ENCODE measurements at regions not wholly inside any gene's neighbourhood (a gene's known extent, or its start where the extent isn't known, plus 50 kb on each side); places are given as distances from the start of the nearest gene placed in this dataset.

DNA sequence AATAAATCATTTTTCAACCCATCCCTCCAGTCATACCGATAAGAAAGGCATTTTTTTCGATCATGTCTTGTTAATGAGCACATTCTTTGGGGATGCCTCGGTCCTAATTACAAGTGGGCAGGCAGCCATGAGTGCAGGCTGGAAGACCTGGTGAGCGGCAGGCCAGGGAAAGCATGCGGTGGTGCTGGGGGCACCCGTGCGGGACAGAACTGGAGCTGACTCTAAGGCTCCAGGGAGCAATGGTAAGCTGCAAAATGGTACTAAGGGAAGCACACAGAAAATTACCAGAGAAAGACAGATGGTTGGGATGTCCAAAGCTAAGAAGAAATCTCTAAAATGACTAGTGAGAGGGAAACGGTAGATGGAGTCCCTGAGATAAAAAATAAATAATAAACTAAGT lies 411.0 kb upstream of the AGA start:
- Histone ChIP-seq H3K27ac (ENCODE audit: low read depth, low read length) (no peak overlapping the region), H3K9me3 (ENCODE audit: control insufficient read depth in 1 of 2, insufficient read depth in 1 of 2, low read depth in 1 of 2, low read length in 2 of 2) (no peaks in the 10 kb centered on the region), H3K27me3 (ENCODE audit: insufficient read depth, low read length) (no peaks in the 10 kb centered on the region), H3K4me3 (replicated peaks in 1 of 2; ENCODE audit: low read depth in 1 of 2, low read length in 2 of 2) (no peak overlapping the region), H3K4me1 (ENCODE audit: control insufficient read depth in 1 of 2, insufficient read depth in 2 of 2, low read length in 2 of 2) (no peaks in the 10 kb centered on the region), H3K36me3 (ENCODE audit: control insufficient read depth in 1 of 2, insufficient read depth in 2 of 2, low read length in 2 of 2) (no peaks in the 10 kb centered on the region), H3K4me2 (ENCODE audit: low read length) (no peak overlapping the region), H3K79me2 (ENCODE audit: insufficient read depth, low read length) (no peaks in the 10 kb centered on the region), H3K9ac (ENCODE audit: low read length) (no peak overlapping the region), H2AFZ (ENCODE audit: low read depth, low read length, poor library complexity, severe bottlenecking) (no peak overlapping the region), H4K20me1 (ENCODE audit: insufficient read depth) (no peaks in the 10 kb centered on the region), H3K9me2 (ENCODE audit: insufficient read depth) (no peaks in the 10 kb centered on the region)
- TF ChIP-seq CBX3 (IDR thresholded peaks at IDR 0.05; ENCODE audit: low read depth) (no peak), POLR2A (IDR thresholded peaks at IDR 0.05; ENCODE audit: borderline replicate concordance, extremely low read depth, insufficient read depth, insufficient read length) (no peak)
- TF ChIP-seq, protein P1, sequence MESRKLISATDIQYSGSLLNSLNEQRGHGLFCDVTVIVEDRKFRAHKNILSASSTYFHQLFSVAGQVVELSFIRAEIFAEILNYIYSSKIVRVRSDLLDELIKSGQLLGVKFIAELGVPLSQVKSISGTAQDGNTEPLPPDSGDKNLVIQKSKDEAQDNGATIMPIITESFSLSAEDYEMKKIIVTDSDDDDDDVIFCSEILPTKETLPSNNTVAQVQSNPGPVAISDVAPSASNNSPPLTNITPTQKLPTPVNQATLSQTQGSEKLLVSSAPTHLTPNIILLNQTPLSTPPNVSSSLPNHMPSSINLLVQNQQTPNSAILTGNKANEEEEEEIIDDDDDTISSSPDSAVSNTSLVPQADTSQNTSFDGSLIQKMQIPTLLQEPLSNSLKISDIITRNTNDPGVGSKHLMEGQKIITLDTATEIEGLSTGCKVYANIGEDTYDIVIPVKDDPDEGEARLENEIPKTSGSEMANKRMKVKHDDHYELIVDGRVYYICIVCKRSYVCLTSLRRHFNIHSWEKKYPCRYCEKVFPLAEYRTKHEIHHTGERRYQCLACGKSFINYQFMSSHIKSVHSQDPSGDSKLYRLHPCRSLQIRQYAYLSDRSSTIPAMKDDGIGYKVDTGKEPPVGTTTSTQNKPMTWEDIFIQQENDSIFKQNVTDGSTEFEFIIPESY (IDR thresholded peaks at IDR 0.05; ENCODE audit: extremely low read depth, insufficient replicate concordance, low read length): no peak
- POLR2A ChIA-PET: no interaction called here
- no TSS peak for BruUV-seq (replicated peaks)
- RAD21 ChIA-PET (ENCODE audit: low non-redundant PET in 1 of 2, low total read pairs in 2 of 2, uncharacterized antibody in 2 of 2, unreplicated experiment in 2 of 2): no interaction called here
- CTCF ChIA-PET: no interaction called here
- intact Hi-C loops (cut with micrococcal nuclease): no loop called here
- DNase-seq (ENCODE audit: low read depth, low spot score) (no peak), ATAC-seq (no peak)

DNA sequence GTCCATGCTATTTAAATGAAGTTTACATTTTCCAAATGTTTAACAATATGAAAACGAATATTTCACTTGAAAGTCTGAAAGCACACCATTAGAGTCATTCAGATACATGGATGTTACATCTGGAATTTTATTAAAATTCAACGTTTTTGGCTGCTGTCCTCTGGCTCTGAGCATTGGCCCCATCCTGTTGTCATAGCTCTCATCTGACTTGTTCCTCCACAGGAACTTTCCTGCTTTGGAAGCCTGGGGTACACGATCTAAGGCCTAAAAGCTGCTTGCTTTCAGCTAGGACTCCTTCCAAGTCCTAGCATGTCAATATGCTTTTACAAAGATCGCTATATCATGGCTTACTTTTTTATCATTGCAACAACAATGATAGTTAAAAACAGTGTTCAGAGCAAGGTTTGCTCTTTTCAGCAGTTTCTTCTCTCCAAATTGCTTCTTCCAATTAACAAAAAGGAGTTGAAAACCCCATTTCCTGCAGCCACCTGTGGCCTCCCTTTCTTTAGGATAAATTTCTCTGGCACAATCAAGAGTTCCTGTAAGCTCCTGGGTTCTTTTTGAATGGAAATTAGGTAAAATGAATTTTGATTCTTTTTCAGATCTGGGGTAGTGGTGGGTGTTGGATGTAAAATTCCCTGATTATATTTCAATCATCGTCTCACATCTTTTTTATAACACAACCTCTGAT lies 413.4 kb upstream of the AGA start:
- DNase-seq (ENCODE audit: low read depth, low spot score) (no peak), ATAC-seq (no peak)
- Histone ChIP-seq H3K4me3 (replicated peaks in 1 of 2; ENCODE audit: low read depth in 1 of 2, low read length in 2 of 2) (no peak overlapping the region), H3K36me3 (ENCODE audit: control insufficient read depth in 1 of 2, insufficient read depth in 2 of 2, low read length in 2 of 2) (no peaks in the 10 kb centered on the region), H3K9me2 (ENCODE audit: insufficient read depth) (no peaks in the 10 kb centered on the region), H2AFZ (ENCODE audit: low read depth, low read length, poor library complexity, severe bottlenecking) (no peak overlapping the region), H3K27ac (ENCODE audit: low read depth, low read length) (no peak overlapping the region), H3K9ac (ENCODE audit: low read length) (no peak overlapping the region), H3K27me3 (ENCODE audit: insufficient read depth, low read length) (no peaks in the 10 kb centered on the region), H3K4me1 (ENCODE audit: control insufficient read depth in 1 of 2, insufficient read depth in 2 of 2, low read length in 2 of 2) (peaks cover 0 to 7% of the 10 kb centered on the region in 2 experiments; a peak in 2 of 4 replicates), H3K9me3 (ENCODE audit: control insufficient read depth in 1 of 2, insufficient read depth in 1 of 2, low read depth in 1 of 2, low read length in 2 of 2) (no peaks in the 10 kb centered on the region), H3K4me2 (ENCODE audit: low read length) (no peak overlapping the region), H3K79me2 (ENCODE audit: insufficient read depth, low read length) (no peaks in the 10 kb centered on the region), H4K20me1 (ENCODE audit: insufficient read depth) (no peaks in the 10 kb centered on the region)
- RAD21 ChIA-PET (ENCODE audit: low non-redundant PET in 1 of 2, low total read pairs in 2 of 2, uncharacterized antibody in 2 of 2, unreplicated experiment in 2 of 2): no interaction called here
- intact Hi-C loops (cut with micrococcal nuclease): loop anchor here (1.0 kb wide), 1 partner anchor 21 kb away; no protein-coding TSS in a partner anchor
- CTCF ChIA-PET: no interaction called here
- POLR2A ChIA-PET: no interaction called here
- TF ChIP-seq POLR2AphosphoS5 (IDR thresholded peaks at IDR 0.05; ENCODE audit: low read depth, low read length): no peak
- TF ChIP-seq, protein P2, sequence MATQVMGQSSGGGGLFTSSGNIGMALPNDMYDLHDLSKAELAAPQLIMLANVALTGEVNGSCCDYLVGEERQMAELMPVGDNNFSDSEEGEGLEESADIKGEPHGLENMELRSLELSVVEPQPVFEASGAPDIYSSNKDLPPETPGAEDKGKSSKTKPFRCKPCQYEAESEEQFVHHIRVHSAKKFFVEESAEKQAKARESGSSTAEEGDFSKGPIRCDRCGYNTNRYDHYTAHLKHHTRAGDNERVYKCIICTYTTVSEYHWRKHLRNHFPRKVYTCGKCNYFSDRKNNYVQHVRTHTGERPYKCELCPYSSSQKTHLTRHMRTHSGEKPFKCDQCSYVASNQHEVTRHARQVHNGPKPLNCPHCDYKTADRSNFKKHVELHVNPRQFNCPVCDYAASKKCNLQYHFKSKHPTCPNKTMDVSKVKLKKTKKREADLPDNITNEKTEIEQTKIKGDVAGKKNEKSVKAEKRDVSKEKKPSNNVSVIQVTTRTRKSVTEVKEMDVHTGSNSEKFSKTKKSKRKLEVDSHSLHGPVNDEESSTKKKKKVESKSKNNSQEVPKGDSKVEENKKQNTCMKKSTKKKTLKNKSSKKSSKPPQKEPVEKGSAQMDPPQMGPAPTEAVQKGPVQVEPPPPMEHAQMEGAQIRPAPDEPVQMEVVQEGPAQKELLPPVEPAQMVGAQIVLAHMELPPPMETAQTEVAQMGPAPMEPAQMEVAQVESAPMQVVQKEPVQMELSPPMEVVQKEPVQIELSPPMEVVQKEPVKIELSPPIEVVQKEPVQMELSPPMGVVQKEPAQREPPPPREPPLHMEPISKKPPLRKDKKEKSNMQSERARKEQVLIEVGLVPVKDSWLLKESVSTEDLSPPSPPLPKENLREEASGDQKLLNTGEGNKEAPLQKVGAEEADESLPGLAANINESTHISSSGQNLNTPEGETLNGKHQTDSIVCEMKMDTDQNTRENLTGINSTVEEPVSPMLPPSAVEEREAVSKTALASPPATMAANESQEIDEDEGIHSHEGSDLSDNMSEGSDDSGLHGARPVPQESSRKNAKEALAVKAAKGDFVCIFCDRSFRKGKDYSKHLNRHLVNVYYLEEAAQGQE (IDR thresholded peaks at IDR 0.05; ENCODE audit: low read depth): no peak
- no TSS peak for BruUV-seq (replicated peaks)

Measured in HCT116 (cell line).